PC-9 (cell line): ENCODE measurements at regions not wholly inside any gene's neighbourhood (a gene's known extent, or its start where the extent isn't known, plus 50 kb on each side); places are given as distances from the start of the nearest gene placed in this dataset.

ENCODE experiments used
- BruUV-seq: library from RNA; stranded (reverse); fragments of 400-500 nt; replicated peaks from 2 replicates; lab custom pipeline; 2021; lab: Mats Ljungman, UMichigan
- CTCF ChIA-PET: fragments of 300-600 bp; sonication (Branson Sonifier 250); formaldehyde crosslinking; loops from one replicate; lab custom pipeline; 2022; ENCODE audit warnings: antibody characterized with exemption; lab: Charles Lee
- POLR2A ChIA-PET: fragments of 300-600 bp; sonication (Branson Sonifier 250); formaldehyde crosslinking; loops from one replicate; lab custom pipeline; 2022; ENCODE audit warnings: antibody characterized with exemption; ENCODE audit not compliant: unreplicated experiment; lab: Charles Lee
- DNase-seq, 2 experiments: peaks; one replicate each; pipeline versions ENCODE4 v3.0.0 to v3.0.0-alpha.2; 2015 to 2022; ENCODE audit warnings: mixed read lengths in 1 of 2
- H2AFZ ChIP-seq: fragments of 200-600 bp; sonication (generic); 2 replicates; pipeline ENCODE4 v1.8.1; 2017; ENCODE audit warnings: antibody characterized with exemption
- H3F3A ChIP-seq: fragments of 200-600 bp; sonication (generic); 2 replicates; pipeline ENCODE4 v1.8.1; 2017; ENCODE audit warnings: antibody characterized with exemption, mild to moderate bottlenecking, low read depth; ENCODE audit not compliant: insufficient read depth
- H3K27ac ChIP-seq: fragments of 200-600 bp; sonication (generic); 2 replicates; pipeline ENCODE4 v1.6.1; 2016; ENCODE audit warnings: mixed run types
- H3K27me3 ChIP-seq: fragments of 200-600 bp; sonication (generic); 2 replicates; pipeline ENCODE4 v1.6.1; 2016; ENCODE audit warnings: low read depth, mixed run types; ENCODE audit not compliant: insufficient read depth
- H3K36me3 ChIP-seq: fragments of 200-600 bp; sonication (generic); 2 replicates; pipeline ENCODE4 v1.6.1; 2016; ENCODE audit warnings: low read depth, mixed run types
- H3K4me1 ChIP-seq: fragments of 200-600 bp; sonication (generic); replicated peaks from 2 replicates; pipeline ENCODE4 v1.6.1; 2016; ENCODE audit warnings: mixed run types; ENCODE audit not compliant: insufficient read depth
- H3K4me2 ChIP-seq: fragments of 200-600 bp; sonication (generic); 2 replicates; pipeline ENCODE4 v1.6.1; 2017; ENCODE audit warnings: mixed run types
- H3K4me3 ChIP-seq: fragments of 200-600 bp; sonication (generic); 2 replicates; pipeline ENCODE4 v1.6.1; 2016; ENCODE audit warnings: mixed run types
- H3K79me2 ChIP-seq: fragments of 200-600 bp; sonication (generic); 2 replicates; pipeline ENCODE4 v1.6.1; 2017; ENCODE audit warnings: low read depth, mixed run types
- H3K9me2 ChIP-seq: fragments of 200-600 bp; sonication (generic); 2 replicates; pipeline ENCODE4 v1.8.1; 2017; ENCODE audit warnings: mild to moderate bottlenecking; ENCODE audit not compliant: insufficient read depth
- H3K9me3 ChIP-seq: fragments of 200-600 bp; sonication (generic); 2 replicates; pipeline ENCODE4 v1.8.1; 2016; ENCODE audit warnings: low read depth; ENCODE audit not compliant: insufficient read depth
- H4K20me1 ChIP-seq: fragments of 200-600 bp; sonication (generic); 2 replicates; pipeline ENCODE4 v1.8.1; 2017; ENCODE audit not compliant: insufficient read depth
- CTCF ChIP-seq: fragments of 200-600 bp; sonication (generic); conservative IDR thresholded peaks from 2 replicates; pipeline ENCODE4 v1.6.1; 2017; ENCODE audit warnings: mixed run types, antibody characterized with exemption, mild to moderate bottlenecking, moderate library complexity
- EZH2 ChIP-seq: fragments of 200-600 bp; sonication (generic); IDR thresholded peaks from 2 replicates; pipeline ENCODE4 v1.8.0; 2017; ENCODE audit warnings: antibody characterized with exemption, low read depth
- intact Hi-C: fragments of 100-400 bp; cut with micrococcal nuclease; formaldehyde crosslinking; loops from one replicate; pipeline ENCODE4 v1.10.0; 2022; ENCODE audit not compliant: unreplicated experiment

- CTCF ChIA-PET = no interaction called here
- Histone ChIP-seq H3K79me2 (no peaks in the 10 kb centered on the region), H3F3A (no peaks in the 10 kb centered on the region), H4K20me1 (no peaks in the 10 kb centered on the region), H3K4me1 (no peaks in the 10 kb centered on the region), H3K36me3 (no peaks in the 10 kb centered on the region), H3K4me3 (no peak overlapping the region), H3K4me2 (no peak overlapping the region), H3K27me3 (no peaks in the 10 kb centered on the region), H3K9me2 (no peaks in the 10 kb centered on the region), H3K9me3 (no peaks in the 10 kb centered on the region), H2AFZ (no peak overlapping the region), H3K27ac (no peak overlapping the region)
- POLR2A ChIA-PET = no interaction called here
- no peak for DNase-seq
- BruUV-seq = no TSS peak
- TF ChIP-seq EZH2 (no peak), CTCF (no peak)
- intact Hi-C loops = no loop called here
These were observed 695.2 kb downstream of the GRXCR1 start for GRCh38 chr4:43587758-43588157.

GRCh38 chr4:43607400-43607799 is 714.9 kb downstream of the GRXCR1 start:
- H3K4me1 ChIP-seq = no peaks in the 10 kb centered on the region
- intact Hi-C loops = no loop called here
- no peaks in the 10 kb centered on the region for H3K36me3 ChIP-seq
- no peak for TF ChIP-seq CTCF
- TF ChIP-seq EZH2 = no peak
- no peaks in the 10 kb centered on the region for H3K9me3 ChIP-seq
- no peaks in the 10 kb centered on the region for H3K79me2 ChIP-seq
- ChIA-PET CTCF (no interaction called here), POLR2A (no interaction called here)
- DNase-seq = no peak
- no peak overlapping the region for H3K4me3 ChIP-seq
- H3K27me3 ChIP-seq = no peaks in the 10 kb centered on the region
- no peak overlapping the region for H3K27ac ChIP-seq
- H3K9me2 ChIP-seq = no peaks in the 10 kb centered on the region
- H3F3A ChIP-seq = no peaks in the 10 kb centered on the region
- no peak overlapping the region for H2AFZ ChIP-seq
- BruUV-seq = no TSS peak
- no peak overlapping the region for H3K4me2 ChIP-seq
- H4K20me1 ChIP-seq = no peaks in the 10 kb centered on the region

GRCh38 chr4:43607827-43608461 is 715.4 kb downstream of the GRXCR1 start:
- CTCF ChIA-PET = no interaction called here
- no peak for TF ChIP-seq CTCF
- TF ChIP-seq EZH2 = no peak
- Histone ChIP-seq H3F3A (no peaks in the 10 kb centered on the region), H3K27me3 (no peaks in the 10 kb centered on the region), H3K79me2 (no peaks in the 10 kb centered on the region), H3K4me3 (no peak overlapping the region), H3K4me2 (no peak overlapping the region), H3K27ac (no peak overlapping the region), H3K9me3 (no peaks in the 10 kb centered on the region), H3K9me2 (no peaks in the 10 kb centered on the region), H2AFZ (no peak overlapping the region), H3K36me3 (no peaks in the 10 kb centered on the region), H4K20me1 (no peaks in the 10 kb centered on the region), H3K4me1 (no peaks in the 10 kb centered on the region)
- intact Hi-C loops = no loop called here
- POLR2A ChIA-PET = no interaction called here
- no peak for DNase-seq
- no TSS peak for BruUV-seq
